MCF 10A (cell line): ENCODE measurements at regions not wholly inside any gene's neighbourhood (a gene's known extent, or its start where the extent isn't known, plus 50 kb on each side); places are given as distances from the start of the nearest gene placed in this dataset.
"Not testable (repeated sequence)": the region's sequence is repeated elsewhere in the genome, so short reads cannot be mapped to it uniquely, and the experiment has no call there.

Source experiments
- BruUV-seq: library from RNA; stranded (reverse); fragments of 400-500 nt; replicated peaks from 2 replicates; lab custom pipeline; 2021; lab: Mats Ljungman, UMichigan
- CTCF ChIA-PET: fragments of 300-600 bp; sonication (Branson Sonifier 250); formaldehyde crosslinking; extraction: SDS; loops from one replicate; lab custom pipeline; 2021; ENCODE audit warnings: antibody characterized with exemption, inconsistent platforms; lab: Yijun Ruan, JAX
- POLR2A ChIA-PET: fragments of 300-600, 350-650 bp; sonication (Branson Sonifier 250); formaldehyde crosslinking; extraction: SDS; loops from one replicate; lab custom pipeline; 2020; ENCODE audit warnings: antibody characterized with exemption, inconsistent platforms; lab: Yijun Ruan, JAX
- DNase-seq: peaks from one replicate; pipeline ENCODE4 v3.0.0-alpha.2; 2018; ENCODE audit not compliant: unreplicated experiment
- H3K27ac Mint-ChIP-seq: one replicate; pipeline ENCODE4 v1.8.0; 2022; ENCODE audit warnings: mild to moderate bottlenecking, low read depth, mixed read lengths; ENCODE audit not compliant: unreplicated experiment
- H3K27me3 Mint-ChIP-seq: one replicate; pipeline ENCODE4 v1.8.0; 2022; ENCODE audit warnings: mixed read lengths; ENCODE audit not compliant: insufficient read depth, unreplicated experiment
- H3K36me3 Mint-ChIP-seq: one replicate; pipeline ENCODE4 v1.8.0; 2022; ENCODE audit warnings: mild to moderate bottlenecking, moderate library complexity, mixed read lengths; ENCODE audit not compliant: insufficient read depth, unreplicated experiment
- H3K4me1 Mint-ChIP-seq: one replicate; pipeline ENCODE4 v1.8.0; 2022; ENCODE audit warnings: mixed read lengths; ENCODE audit not compliant: insufficient read depth, unreplicated experiment
- H3K4me3 Mint-ChIP-seq: one replicate; pipeline ENCODE4 v1.8.0; 2022; ENCODE audit warnings: mild to moderate bottlenecking, moderate library complexity, mixed read lengths; ENCODE audit not compliant: unreplicated experiment
- H3K9me3 Mint-ChIP-seq: one replicate; pipeline ENCODE4 v1.8.0; 2022; ENCODE audit warnings: mixed read lengths; ENCODE audit not compliant: unreplicated experiment
- intact Hi-C: fragments of 100-400 bp; cut with micrococcal nuclease; formaldehyde crosslinking; loops from 2 replicates; pipeline ENCODE4 v1.14.1; 2022
- TF ChIP-seq, protein P1 (sequence below): fragments of 200-600 bp; IDR thresholded peaks from one replicate; pipeline ENCODE4 v1.8.0; 2022; ENCODE audit warnings: antibody characterized with exemption, mild to moderate bottlenecking; ENCODE audit not compliant: unreplicated experiment

DNA sequence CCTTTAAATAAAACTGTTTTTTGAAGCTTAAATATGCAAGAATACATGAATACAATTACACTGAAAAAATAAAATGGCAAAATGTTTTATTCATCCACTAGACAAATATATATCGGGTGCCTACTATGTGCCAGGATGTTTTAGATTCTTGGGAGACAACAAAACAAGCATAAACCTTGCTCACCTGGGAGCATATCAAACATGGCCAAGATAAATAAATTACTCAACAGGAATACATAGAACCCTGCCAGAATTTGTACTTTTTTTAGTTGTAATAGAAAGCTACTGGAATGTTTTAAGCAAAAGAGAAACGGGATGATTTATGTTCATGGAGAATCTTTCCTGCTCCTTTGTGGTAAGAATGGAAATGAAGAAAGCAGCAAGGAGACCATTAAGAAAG is 2358.5 kb upstream of the PCDH20 start:
- Mint-ChIP-seq H3K9me3 (no peaks in the 10 kb centered on the region), H3K36me3 (no peaks in the 10 kb centered on the region), H3K4me1 (peaks cover 12% of the 10 kb centered on the region), H3K27ac (no peak overlapping the region), H3K27me3 (peaks cover 16% of the 10 kb centered on the region), H3K4me3 (no peak overlapping the region)
- intact Hi-C loops = no loop called here
- CTCF ChIA-PET = no interaction called here
- TF ChIP-seq, protein P1, sequence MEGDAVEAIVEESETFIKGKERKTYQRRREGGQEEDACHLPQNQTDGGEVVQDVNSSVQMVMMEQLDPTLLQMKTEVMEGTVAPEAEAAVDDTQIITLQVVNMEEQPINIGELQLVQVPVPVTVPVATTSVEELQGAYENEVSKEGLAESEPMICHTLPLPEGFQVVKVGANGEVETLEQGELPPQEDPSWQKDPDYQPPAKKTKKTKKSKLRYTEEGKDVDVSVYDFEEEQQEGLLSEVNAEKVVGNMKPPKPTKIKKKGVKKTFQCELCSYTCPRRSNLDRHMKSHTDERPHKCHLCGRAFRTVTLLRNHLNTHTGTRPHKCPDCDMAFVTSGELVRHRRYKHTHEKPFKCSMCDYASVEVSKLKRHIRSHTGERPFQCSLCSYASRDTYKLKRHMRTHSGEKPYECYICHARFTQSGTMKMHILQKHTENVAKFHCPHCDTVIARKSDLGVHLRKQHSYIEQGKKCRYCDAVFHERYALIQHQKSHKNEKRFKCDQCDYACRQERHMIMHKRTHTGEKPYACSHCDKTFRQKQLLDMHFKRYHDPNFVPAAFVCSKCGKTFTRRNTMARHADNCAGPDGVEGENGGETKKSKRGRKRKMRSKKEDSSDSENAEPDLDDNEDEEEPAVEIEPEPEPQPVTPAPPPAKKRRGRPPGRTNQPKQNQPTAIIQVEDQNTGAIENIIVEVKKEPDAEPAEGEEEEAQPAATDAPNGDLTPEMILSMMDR = no peak
- BruUV-seq = no TSS peak
- POLR2A ChIA-PET = interaction anchor here (0.6 to 0.7 kb wide), 2 partner anchors 310 to 572 kb away, joined by 3 read pairs; no protein-coding TSS in a partner anchor
- DNase-seq = peak; percentile 11

DNA sequence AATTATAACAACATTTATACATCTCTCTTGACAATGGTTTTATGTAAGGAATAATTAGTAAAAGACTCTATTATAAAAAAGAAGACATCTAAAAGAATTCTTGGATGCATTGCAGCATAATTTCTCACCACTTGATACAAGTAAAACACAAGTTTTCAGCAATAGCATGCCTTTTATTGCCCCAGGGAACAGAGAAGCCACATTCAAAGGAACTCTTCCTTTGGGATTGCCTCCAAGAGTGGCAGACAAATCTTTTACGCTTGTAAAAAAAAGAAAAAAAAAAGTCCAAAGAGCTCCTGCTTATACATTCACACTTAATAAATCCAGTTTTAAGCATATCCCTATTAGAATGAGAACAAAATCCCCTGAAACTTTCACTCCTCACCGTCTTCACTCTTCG is 2357.8 kb upstream of the PCDH20 start:
- ChIA-PET POLR2A (interaction anchor here (0.7 kb wide), 1 partner anchor 310 kb away, joined by 3 read pairs; no protein-coding TSS in a partner anchor), CTCF (no interaction called here)
- peaks cover 12% of the 10 kb centered on the region for H3K4me1 Mint-ChIP-seq
- no peak overlapping the region for H3K27ac Mint-ChIP-seq
- peak; percentile 11 for DNase-seq
- H3K9me3 Mint-ChIP-seq = no peaks in the 10 kb centered on the region
- TF ChIP-seq, protein P1 = no peak
- no peak overlapping the region for H3K4me3 Mint-ChIP-seq
- H3K36me3 Mint-ChIP-seq = no peaks in the 10 kb centered on the region
- peaks cover 16% of the 10 kb centered on the region for H3K27me3 Mint-ChIP-seq
- no TSS peak for BruUV-seq
- intact Hi-C loops = no loop called here

DNA sequence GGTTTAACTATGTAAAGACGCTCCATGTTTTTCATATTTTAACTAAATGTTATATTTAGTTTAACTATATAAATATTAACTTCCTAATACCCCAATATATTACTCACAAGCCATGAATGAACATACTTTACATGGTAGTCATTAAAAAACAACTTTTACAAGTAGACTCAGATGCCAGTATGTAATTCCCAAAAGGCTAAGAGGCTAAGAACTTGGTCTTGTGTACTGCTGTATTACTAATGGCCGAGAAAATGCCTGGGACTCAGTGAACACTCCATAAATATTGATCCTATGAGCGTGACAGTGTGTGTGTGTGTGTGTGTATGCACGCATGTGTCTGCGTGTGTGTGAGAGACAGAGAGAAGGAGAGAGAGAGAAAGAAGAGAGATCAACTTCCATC is 2342.0 kb upstream of the PCDH20 start:
- DNase-seq, CTCF ChIA-PET, H3K27ac Mint-ChIP-seq, BruUV-seq, H3K4me1 Mint-ChIP-seq, POLR2A ChIA-PET, H3K9me3 Mint-ChIP-seq, H3K36me3 Mint-ChIP-seq, intact Hi-C loops, H3K4me3 Mint-ChIP-seq: not testable (repeated sequence)
- peaks cover 11% of the 10 kb centered on the region for H3K27me3 Mint-ChIP-seq

DNA sequence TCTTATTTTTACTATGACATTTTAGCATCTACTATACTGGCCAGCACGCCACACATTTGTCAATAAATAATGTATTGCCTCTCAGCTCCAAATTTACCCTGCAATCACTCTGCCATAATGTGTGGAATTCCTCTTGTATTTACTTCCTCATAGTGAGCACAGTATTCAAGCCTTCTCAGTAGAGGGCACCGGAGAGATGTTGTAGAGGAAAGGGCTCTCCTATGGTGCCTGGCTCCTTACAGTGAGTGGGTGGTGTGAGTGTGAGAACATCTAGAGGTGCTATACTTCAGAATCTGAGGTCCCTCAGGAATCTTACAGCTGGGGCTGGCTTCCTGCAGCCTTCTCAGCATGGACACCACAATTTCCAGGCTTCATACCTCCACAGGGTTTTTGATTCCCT is 2334.2 kb upstream of the PCDH20 start:
- H3K9me3 Mint-ChIP-seq, POLR2A ChIA-PET, CTCF ChIA-PET: not testable (repeated sequence)

DNA sequence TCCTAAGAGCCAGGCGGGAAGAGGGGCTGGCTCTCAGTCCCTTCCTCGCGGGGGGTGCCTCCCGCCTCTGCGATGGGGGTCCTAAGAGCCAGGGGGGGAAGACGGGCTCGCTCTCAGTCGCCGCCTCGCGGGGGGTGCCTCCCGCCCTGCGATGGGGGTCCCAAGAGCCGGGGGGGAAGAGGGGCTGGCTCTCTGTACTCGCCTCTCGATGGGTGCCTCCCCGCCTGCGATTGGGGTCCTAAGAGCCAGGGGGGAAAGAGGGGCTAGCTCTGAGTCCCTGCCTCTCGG is 2326.1 kb upstream of the PCDH20 start:
- POLR2A ChIA-PET, intact Hi-C loops, H3K9me3 Mint-ChIP-seq, DNase-seq, BruUV-seq, H3K27ac Mint-ChIP-seq, H3K4me1 Mint-ChIP-seq, H3K27me3 Mint-ChIP-seq, CTCF ChIA-PET, H3K36me3 Mint-ChIP-seq, H3K4me3 Mint-ChIP-seq: not testable (repeated sequence)

More for the DNA sequence above, 2334.2 kb upstream of the PCDH20 start:
- BruUV-seq, DNase-seq, H3K27ac Mint-ChIP-seq, H3K27me3 Mint-ChIP-seq, H3K4me1 Mint-ChIP-seq, H3K36me3 Mint-ChIP-seq, intact Hi-C loops, H3K4me3 Mint-ChIP-seq: not testable (repeated sequence)
